ENCODE measurements at regions not wholly inside any gene's neighbourhood (a gene's known extent, or its start where the extent isn't known, plus 50 kb on each side); places are given as distances from the start of the nearest gene placed in this dataset.

- TF ChIP-seq, protein P1, sequence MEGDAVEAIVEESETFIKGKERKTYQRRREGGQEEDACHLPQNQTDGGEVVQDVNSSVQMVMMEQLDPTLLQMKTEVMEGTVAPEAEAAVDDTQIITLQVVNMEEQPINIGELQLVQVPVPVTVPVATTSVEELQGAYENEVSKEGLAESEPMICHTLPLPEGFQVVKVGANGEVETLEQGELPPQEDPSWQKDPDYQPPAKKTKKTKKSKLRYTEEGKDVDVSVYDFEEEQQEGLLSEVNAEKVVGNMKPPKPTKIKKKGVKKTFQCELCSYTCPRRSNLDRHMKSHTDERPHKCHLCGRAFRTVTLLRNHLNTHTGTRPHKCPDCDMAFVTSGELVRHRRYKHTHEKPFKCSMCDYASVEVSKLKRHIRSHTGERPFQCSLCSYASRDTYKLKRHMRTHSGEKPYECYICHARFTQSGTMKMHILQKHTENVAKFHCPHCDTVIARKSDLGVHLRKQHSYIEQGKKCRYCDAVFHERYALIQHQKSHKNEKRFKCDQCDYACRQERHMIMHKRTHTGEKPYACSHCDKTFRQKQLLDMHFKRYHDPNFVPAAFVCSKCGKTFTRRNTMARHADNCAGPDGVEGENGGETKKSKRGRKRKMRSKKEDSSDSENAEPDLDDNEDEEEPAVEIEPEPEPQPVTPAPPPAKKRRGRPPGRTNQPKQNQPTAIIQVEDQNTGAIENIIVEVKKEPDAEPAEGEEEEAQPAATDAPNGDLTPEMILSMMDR (IDR thresholded peaks at IDR 0.05), result no peak
- TF ChIP-seq EP300 (IDR thresholded peaks at IDR 0.05), result no peak
Observed at GRCh38 chr6:84560436-84561390, 203.7 kb downstream of the TBX18 start.

Measured in tibial nerve (tissue), 4 donors.